HCT116 (cell line): ENCODE measurements at regions not wholly inside any gene's neighbourhood (a gene's known extent, or its start where the extent isn't known, plus 50 kb on each side); places are given as distances from the start of the nearest gene placed in this dataset.

ENCODE experiments used
- EZH2phosphoT487 ChIP-seq: fragments of 200-600 bp; IDR thresholded peaks from 2 replicates; pipeline ENCODE4 v1.6.1; 2018; ENCODE audit warnings: antibody characterized with exemption, borderline replicate concordance
- FOSL1 ChIP-seq: IDR thresholded peaks from 2 replicates; pipeline ENCODE4 v1.6.1; 2012; ENCODE audit warnings: low read depth
- POLR2AphosphoS5 ChIP-seq: IDR thresholded peaks from 2 replicates; pipeline ENCODE4 v1.6.1; 2011; ENCODE audit warnings: mild to moderate bottlenecking, low read depth, low read length, moderate library complexity
- TCF7L2 ChIP-seq: IDR thresholded peaks from 2 replicates; pipeline ENCODE4 v1.7.0; 2011; ENCODE audit warnings: borderline replicate concordance, inconsistent platforms; ENCODE audit not compliant: insufficient read depth, insufficient read length; ENCODE audit errors: extremely low read depth
- YY1 ChIP-seq: IDR thresholded peaks from 2 replicates; pipeline ENCODE4 v1.6.1; 2011; ENCODE audit warnings: low read length, low read depth, moderate library complexity, mild to moderate bottlenecking; ENCODE audit not compliant: insufficient replicate concordance; ENCODE audit errors: extremely low read depth

DNA sequence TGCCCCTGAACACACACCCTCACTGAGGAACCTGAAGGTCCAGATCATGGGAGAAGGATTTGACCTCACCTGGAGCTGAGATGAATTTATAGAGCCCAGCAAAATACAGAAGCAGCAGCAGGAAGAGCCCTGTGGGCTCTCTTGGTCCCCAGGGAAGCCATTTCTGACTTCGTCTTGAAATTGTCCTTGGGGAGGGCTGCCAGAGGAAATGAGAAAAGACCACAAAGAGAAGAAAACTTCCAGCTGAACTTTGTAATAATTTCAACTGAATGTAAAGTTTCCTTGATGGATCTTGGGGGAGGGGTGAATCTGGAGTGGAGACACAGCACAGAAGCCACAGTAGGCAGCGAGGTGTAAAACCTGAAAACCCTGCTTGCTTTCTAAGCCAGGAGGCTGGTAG, 500.9 kb upstream of the NXPH2 start:
- TF ChIP-seq POLR2AphosphoS5 (no peak), FOSL1 (no peak), EZH2phosphoT487 (no peak), YY1 (no peak), TCF7L2 (no peak)
